WI38 (cell line): ENCODE measurements at regions not wholly inside any gene's neighbourhood (a gene's known extent, or its start where the extent isn't known, plus 50 kb on each side); places are given as distances from the start of the nearest gene placed in this dataset.
"Not testable (repeated sequence)": the region's sequence is repeated elsewhere in the genome, so short reads cannot be mapped to it uniquely, and the experiment has no call there.

ENCODE experiments used
- H3K4me3 ChIP-seq: 2 replicates; pipeline ENCODE4 v1.5.1; 2011; ENCODE audit warnings: low read depth, mild to moderate bottlenecking, control low read depth, low read length
- TF ChIP-seq, protein P1 (sequence below): IDR thresholded peaks from 2 replicates; pipeline ENCODE4 v1.5.1; 2012; ENCODE audit warnings: low read depth, mild to moderate bottlenecking, control low read depth, low read length

DNA sequence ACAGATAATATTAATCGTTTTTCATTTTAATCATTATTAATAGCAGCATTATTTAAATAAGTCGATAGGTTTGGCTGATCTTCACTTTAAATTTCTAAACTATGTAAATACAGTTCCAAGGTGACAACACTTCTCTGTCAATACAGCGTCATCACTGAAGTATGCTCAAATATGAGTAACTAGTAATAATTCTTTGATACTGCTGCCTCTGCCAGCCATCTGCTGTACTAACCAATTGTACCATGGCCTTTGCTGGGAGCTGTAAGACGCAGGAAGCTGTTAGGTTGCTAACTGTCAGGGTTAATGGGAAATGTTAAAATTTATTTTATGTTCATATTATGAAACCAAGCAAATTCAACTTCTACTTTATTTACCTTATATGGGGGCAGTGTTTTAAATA is 1650.5 kb upstream of the LRRTM3 start:
- H3K4me3 ChIP-seq = no peak overlapping the region
- TF ChIP-seq, protein P1, sequence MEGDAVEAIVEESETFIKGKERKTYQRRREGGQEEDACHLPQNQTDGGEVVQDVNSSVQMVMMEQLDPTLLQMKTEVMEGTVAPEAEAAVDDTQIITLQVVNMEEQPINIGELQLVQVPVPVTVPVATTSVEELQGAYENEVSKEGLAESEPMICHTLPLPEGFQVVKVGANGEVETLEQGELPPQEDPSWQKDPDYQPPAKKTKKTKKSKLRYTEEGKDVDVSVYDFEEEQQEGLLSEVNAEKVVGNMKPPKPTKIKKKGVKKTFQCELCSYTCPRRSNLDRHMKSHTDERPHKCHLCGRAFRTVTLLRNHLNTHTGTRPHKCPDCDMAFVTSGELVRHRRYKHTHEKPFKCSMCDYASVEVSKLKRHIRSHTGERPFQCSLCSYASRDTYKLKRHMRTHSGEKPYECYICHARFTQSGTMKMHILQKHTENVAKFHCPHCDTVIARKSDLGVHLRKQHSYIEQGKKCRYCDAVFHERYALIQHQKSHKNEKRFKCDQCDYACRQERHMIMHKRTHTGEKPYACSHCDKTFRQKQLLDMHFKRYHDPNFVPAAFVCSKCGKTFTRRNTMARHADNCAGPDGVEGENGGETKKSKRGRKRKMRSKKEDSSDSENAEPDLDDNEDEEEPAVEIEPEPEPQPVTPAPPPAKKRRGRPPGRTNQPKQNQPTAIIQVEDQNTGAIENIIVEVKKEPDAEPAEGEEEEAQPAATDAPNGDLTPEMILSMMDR = no peak

DNA sequence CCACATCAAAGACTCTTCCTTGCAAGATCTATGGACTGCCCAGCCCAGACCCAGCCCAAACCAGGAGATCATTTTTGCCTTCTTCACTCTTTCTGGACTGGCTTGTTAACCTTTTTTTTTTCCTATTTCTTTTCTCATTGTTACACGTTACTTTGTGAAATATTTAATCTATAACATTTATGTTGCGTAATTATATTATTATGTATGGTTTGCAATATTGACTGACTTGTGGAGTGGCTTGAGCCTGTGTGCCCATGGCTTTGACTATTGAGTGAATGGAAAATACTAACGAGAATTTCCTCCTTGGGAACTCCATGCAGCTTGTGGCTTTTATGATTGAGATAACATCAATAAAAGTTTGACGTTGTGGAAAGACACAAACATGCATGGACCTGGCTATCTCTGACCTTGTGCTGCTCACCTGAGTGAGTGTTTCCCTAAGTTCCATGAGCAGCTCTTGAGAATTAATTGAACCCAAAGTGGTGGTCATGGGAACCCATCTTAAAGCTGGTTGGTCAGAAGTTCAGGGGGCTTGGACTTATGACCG is 1641.3 kb upstream of the LRRTM3 start:
- H3K4me3 ChIP-seq = no peak overlapping the region
- TF ChIP-seq, protein P1 = no peak

DNA sequence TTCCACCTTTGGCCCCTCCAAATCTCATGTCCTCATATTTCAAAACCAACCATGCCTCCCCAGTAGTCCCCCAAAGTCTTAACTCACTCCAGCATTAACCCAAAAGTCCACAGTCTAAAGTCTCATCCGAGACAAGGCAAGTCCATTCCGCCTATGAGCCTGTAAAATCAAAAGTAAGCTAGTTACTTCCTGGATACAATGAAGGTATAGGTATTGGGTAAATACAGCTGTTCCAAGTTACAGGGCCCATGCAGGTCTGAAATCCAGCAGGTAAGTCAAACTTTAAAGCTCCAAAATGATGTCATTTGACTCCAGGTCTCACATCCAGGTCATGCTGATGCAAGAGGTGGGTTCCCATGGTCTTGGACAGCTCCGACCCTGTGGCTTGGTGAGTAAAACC is 1640.1 kb upstream of the LRRTM3 start:
- H3K4me3 ChIP-seq = not testable (repeated sequence)

DNA sequence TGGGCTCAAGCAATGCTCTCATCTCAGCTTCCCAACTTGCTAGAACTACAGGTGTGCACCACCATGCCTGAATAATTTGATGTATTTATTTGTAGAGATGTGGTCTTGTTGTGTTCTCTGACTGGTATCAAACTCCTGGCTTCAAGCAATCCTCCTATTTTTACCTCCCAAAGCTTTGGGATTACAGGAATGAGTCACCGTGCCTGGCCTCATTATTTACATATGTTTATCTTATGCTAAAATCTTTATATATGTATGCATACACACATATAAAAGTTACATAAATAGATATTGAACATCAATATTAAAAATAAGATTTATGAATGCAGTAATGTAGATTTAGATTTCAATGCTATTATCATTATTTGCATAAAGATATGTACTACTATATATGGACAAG is 1634.5 kb upstream of the LRRTM3 start:
- no peak overlapping the region for H3K4me3 ChIP-seq
- TF ChIP-seq, protein P1 = no peak

DNA sequence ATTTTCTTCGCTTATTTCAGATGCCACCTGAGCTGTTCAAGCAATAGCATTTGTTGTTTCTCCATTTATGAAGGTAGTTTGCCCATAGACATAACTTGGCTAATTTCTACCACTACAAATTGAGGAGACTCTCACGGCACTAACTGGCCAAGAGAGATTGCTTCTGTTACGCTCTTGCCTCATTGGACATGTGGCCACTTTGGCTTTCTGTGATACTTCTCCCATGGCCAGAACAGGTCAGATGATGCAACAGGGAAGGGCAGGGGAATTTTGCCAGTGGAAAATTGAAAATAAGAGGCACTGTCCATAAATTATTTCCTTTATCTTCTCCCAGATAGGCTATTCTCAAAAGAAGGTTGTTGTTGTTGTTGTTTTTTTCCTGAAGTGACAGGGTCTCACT is 1633.3 kb upstream of the LRRTM3 start:
- no peak overlapping the region for H3K4me3 ChIP-seq
- TF ChIP-seq, protein P1 = no peak

DNA sequence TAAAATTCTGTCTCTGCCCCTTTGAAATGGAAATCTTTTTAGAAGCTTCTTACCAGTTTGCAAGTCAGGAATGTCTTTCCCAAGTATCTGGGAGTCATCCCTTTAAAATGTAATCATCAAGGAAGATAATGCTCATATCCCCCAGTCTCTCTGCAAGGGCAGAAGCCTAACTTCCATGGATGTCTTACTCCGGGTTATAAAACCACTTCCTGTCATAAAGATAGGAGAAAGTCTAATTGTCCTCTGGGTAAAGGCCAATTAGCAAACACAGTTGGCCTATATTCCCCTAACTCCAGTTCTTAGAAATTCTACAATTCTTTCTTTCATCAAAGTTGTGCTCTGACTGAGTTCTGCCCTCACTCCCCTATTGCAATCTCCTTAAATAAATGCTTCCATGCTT is 1631.5 kb upstream of the LRRTM3 start:
- TF ChIP-seq, protein P1 = no peak
- H3K4me3 ChIP-seq = no peak overlapping the region

DNA sequence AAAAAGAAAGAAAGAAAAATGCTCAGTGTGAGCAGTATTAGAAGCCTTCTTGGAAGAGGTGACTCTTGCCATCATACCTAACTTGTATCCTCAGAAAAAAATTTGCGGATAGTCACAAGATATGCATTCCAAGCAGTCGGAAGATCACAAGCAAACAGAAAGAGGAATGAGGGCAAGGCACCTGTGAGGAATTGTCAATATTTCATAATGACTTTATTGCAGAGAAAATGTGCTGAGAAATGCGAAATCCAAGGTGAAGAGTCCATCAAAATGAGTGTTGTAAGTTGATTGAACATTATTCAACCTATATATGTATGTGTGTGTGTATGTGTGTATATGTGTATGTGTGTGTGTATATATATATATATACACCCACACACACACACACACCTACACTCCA is 1624.7 kb upstream of the LRRTM3 start:
- TF ChIP-seq, protein P1 = no peak

DNA sequence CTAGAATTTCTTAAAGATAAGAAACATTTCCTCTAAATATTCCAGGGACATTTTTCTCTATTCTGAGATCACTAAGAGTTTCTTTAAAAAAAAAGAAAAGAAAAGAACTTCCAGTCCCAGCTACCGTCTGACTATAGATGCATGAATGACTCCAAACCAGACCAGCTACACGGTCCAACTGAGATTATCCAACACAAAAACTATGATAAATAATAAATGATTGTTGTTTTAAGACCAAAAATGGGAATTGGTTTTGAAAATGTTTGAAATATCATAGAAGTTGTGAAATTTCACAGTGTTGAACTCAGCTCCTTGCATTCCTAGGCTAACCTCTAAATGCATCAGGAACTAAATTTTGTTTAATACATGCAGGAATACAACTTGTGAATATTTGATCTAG is 1619.6 kb upstream of the LRRTM3 start:
- no peak overlapping the region for H3K4me3 ChIP-seq
- TF ChIP-seq, protein P1 = no peak

More for the DNA sequence above, 1624.7 kb upstream of the LRRTM3 start:
- no peak overlapping the region for H3K4me3 ChIP-seq
